IMR-90 (cell line): ENCODE measurements at regions not wholly inside any gene's neighbourhood (a gene's known extent, or its start where the extent isn't known, plus 50 kb on each side); places are given as distances from the start of the nearest gene placed in this dataset.

ENCODE experiments used
- TF ChIP-seq, protein P1 (sequence below): fragments of 150-350 bp; IDR thresholded peaks from 2 replicates; pipeline ENCODE4 v1.6.1; 2016; ENCODE audit warnings: low read depth, mild to moderate bottlenecking, low read length, moderate library complexity, borderline replicate concordance

DNA sequence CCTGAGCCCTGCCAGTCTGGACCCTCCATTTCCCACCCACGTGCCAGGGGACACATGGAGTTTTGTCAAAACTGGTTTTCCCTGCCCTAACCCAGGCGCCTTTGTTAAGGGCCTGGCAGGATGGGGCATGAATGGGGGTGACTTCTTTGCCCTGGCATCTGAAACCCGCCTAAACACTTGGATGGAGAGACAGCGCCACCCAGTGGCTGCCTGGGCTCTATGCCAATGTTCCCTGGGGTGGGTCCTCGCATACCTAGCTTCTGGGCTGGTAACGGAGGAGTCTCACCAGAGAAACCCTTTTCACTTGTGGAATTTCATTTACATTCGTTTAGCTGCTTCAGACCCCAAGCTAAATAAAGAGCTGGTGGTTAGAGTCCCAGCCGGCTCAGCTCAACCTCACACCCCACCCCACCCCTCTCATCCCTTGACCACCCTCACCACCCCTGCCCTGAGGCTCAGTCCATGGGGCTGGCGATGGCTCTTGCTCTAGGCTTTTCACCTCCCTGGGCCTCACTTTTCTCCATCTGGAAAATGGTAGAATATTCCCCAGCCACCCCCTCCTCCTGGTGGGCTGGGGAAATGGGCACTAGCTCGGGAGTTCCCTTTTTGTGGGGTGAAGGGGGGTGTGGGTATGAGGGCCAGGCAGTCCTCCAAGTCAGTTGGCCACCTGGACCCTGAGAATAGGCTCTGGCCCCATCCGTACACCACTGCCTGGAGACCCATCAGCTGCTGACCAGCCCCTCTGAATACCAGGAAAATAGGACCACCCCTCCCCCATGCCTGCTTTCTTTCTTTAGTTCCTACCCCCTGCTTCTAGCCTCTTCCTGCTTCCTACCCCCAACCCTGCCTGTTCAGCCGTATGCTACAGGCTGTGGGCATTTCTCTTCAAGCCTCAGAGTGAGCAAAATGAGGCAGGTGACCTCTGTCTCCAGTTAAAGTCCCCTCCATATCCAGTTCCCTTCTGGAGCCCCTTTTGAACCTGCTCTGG, 57.1 kb upstream of the PJA1 start (continued):
- TF ChIP-seq, protein P1, sequence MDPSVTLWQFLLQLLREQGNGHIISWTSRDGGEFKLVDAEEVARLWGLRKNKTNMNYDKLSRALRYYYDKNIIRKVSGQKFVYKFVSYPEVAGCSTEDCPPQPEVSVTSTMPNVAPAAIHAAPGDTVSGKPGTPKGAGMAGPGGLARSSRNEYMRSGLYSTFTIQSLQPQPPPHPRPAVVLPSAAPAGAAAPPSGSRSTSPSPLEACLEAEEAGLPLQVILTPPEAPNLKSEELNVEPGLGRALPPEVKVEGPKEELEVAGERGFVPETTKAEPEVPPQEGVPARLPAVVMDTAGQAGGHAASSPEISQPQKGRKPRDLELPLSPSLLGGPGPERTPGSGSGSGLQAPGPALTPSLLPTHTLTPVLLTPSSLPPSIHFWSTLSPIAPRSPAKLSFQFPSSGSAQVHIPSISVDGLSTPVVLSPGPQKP = no peak
